Dedifferentiated amniotic fluid mesenchymal stem cell (primary cell): ENCODE measurements at regions not wholly inside any gene's neighbourhood (a gene's known extent, or its start where the extent isn't known, plus 50 kb on each side); places are given as distances from the start of the nearest gene placed in this dataset.
"Not testable (repeated sequence)": the region's sequence is repeated elsewhere in the genome, so short reads cannot be mapped to it uniquely, and the experiment has no call there.

Experiments
- DNase-seq: peaks from one replicate; pipeline ENCODE4 v3.0.0-alpha.2; 2016; ENCODE audit errors: extremely low spot score

- no peak for DNase-seq
Measured at GRCh38 chr4:85106166-85106565, 139.7 kb upstream of the WDFY3 start.

- no peak for DNase-seq
Measured at GRCh38 chr4:85106805-85107336, 140.4 kb upstream of the WDFY3 start.

GRCh38 chr4:85107553-85107952 lies 141.1 kb upstream of the WDFY3 start:
- no peak for DNase-seq

- DNase-seq = no peak
Measured at GRCh38 chr4:85113706-85114105, 147.2 kb upstream of the WDFY3 start.

GRCh38 chr4:85114526-85114925 lies 148.0 kb upstream of the WDFY3 start:
- DNase-seq = no peak

GRCh38 chr4:85116008-85116407 lies 149.5 kb upstream of the WDFY3 start:
- DNase-seq = no peak

- no peak for DNase-seq
Measured at GRCh38 chr4:85125688-85126087, 159.2 kb upstream of the WDFY3 start.

- DNase-seq = no peak
Measured at GRCh38 chr4:85126991-85127591, 160.6 kb upstream of the WDFY3 start.

GRCh38 chr4:85127653-85128052 lies 161.2 kb upstream of the WDFY3 start:
- no peak for DNase-seq

GRCh38 chr4:85128246-85129204 lies 162.0 kb upstream of the WDFY3 start:
- DNase-seq = no peak

GRCh38 chr4:85129354-85130125 lies 163.1 kb upstream of the WDFY3 start:
- DNase-seq = not testable (repeated sequence)

- DNase-seq = no peak
Measured at GRCh38 chr4:85132117-85132516, 165.6 kb upstream of the WDFY3 start.

GRCh38 chr4:85132570-85132969 lies 166.1 kb upstream of the WDFY3 start:
- no peak for DNase-seq

GRCh38 chr4:85139749-85140148 lies 173.3 kb upstream of the WDFY3 start:
- DNase-seq = not testable (repeated sequence)

GRCh38 chr4:85142451-85142850 lies 176.0 kb upstream of the WDFY3 start:
- no peak for DNase-seq

GRCh38 chr4:85147481-85148076 lies 181.1 kb upstream of the WDFY3 start:
- DNase-seq = peak; percentile 88

- DNase-seq = no peak
Measured at GRCh38 chr4:85149676-85150075, 183.2 kb upstream of the WDFY3 start.

GRCh38 chr4:85151371-85151770 lies 184.9 kb upstream of the WDFY3 start:
- no peak for DNase-seq

GRCh38 chr4:85151786-85152185 lies 185.3 kb upstream of the WDFY3 start:
- DNase-seq = no peak

- DNase-seq = no peak
Measured at GRCh38 chr4:85152480-85152879, 186.0 kb upstream of the WDFY3 start.

GRCh38 chr4:85153221-85153620 lies 186.7 kb upstream of the WDFY3 start:
- DNase-seq = peak; percentile 17

- DNase-seq = no peak
Measured at GRCh38 chr4:85154591-85154990, 188.1 kb upstream of the WDFY3 start.
